Kidney epithelial cell (primary cell): ENCODE measurements at regions not wholly inside any gene's neighbourhood (a gene's known extent, or its start where the extent isn't known, plus 50 kb on each side); places are given as distances from the start of the nearest gene placed in this dataset.

ENCODE experiments used
- DNase-seq: peaks from one replicate; pipeline ENCODE4 v3.0.0-alpha.2; 2010; ENCODE audit warnings: low read depth
- H3K27me3 ChIP-seq: 2 replicates; pipeline ENCODE4 v1.6.0; 2011; ENCODE audit warnings: low read length; ENCODE audit not compliant: control insufficient read depth, insufficient read depth
- H3K36me3 ChIP-seq: 2 replicates; pipeline ENCODE4 v1.5.1; 2011; ENCODE audit warnings: low read length; ENCODE audit not compliant: control insufficient read depth, insufficient read depth
- H3K4me3 ChIP-seq: 2 replicates; pipeline ENCODE4 v1.5.1; 2011; ENCODE audit warnings: low read depth, mild to moderate bottlenecking, control low read depth, low read length
- TF ChIP-seq, protein P1 (sequence below): IDR thresholded peaks from 2 replicates; pipeline ENCODE4 v1.5.1; 2011; ENCODE audit warnings: mild to moderate bottlenecking, moderate library complexity, low read length, control low read depth, inconsistent platforms; ENCODE audit not compliant: insufficient read depth, poor library complexity, severe bottlenecking

- DNase-seq = no peak
- H3K4me3 ChIP-seq = no peak overlapping the region
- TF ChIP-seq, protein P1, sequence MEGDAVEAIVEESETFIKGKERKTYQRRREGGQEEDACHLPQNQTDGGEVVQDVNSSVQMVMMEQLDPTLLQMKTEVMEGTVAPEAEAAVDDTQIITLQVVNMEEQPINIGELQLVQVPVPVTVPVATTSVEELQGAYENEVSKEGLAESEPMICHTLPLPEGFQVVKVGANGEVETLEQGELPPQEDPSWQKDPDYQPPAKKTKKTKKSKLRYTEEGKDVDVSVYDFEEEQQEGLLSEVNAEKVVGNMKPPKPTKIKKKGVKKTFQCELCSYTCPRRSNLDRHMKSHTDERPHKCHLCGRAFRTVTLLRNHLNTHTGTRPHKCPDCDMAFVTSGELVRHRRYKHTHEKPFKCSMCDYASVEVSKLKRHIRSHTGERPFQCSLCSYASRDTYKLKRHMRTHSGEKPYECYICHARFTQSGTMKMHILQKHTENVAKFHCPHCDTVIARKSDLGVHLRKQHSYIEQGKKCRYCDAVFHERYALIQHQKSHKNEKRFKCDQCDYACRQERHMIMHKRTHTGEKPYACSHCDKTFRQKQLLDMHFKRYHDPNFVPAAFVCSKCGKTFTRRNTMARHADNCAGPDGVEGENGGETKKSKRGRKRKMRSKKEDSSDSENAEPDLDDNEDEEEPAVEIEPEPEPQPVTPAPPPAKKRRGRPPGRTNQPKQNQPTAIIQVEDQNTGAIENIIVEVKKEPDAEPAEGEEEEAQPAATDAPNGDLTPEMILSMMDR = no peak
- no peaks in the 10 kb centered on the region for H3K27me3 ChIP-seq
- H3K36me3 ChIP-seq = no peaks in the 10 kb centered on the region
Observed at GRCh38 chrX:79645749-79646148, 278.6 kb upstream of the ITM2A start.

- Histone ChIP-seq H3K36me3 (no peaks in the 10 kb centered on the region), H3K4me3 (no peak overlapping the region), H3K27me3 (no peaks in the 10 kb centered on the region)
- no peak for DNase-seq
- TF ChIP-seq, protein P1 = no peak
Observed at GRCh38 chrX:79631526-79631925, 264.4 kb upstream of the ITM2A start.

DNA sequence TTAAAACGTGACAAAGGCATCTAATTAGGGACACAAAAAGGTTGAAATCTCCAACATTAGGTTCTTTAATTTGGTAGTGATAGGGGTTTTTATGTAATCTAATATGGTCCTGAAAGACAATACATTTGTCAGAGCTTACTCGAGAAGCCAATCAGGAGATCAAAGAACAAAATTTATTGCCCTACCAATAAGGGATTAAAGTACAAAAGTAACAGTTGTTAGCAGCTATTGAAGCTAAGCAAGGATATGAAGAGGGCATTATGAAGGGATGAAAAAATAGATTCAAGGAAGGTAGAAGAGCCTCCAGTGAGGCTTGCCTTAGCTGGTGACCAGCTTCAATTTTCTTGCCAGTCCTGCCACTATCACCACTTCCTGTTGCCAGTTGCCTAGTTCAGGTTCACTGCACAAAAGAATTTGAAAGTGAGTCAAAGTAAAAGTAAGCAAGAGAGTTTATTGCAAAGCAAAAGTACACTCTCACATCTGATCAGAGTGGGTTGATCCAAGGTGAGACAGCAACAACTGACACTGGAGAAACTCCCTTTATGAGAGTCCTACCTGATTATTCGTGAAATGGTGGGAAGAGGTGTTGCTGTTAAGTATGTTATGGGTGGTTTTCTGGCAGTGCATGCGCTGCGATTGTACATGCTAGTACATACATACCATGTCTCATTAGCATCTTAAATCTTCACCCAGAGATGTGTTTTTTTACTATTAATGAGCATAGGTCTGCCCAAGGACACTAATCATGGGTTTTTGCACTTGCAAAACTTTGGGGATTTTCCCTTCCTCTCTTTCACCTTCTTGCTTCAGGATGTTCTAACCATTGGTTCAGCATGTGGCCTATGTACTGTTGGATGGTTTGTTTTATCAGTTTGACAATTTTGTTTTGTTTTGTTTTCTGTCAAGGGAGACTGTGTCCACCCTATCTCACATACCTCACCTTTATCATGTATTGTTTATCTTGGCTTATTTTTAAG, 263.2 kb upstream of the ITM2A start:
- no peak overlapping the region for H3K4me3 ChIP-seq
- no peaks in the 10 kb centered on the region for H3K36me3 ChIP-seq
- DNase-seq = no peak
- TF ChIP-seq, protein P1 = no peak
- no peaks in the 10 kb centered on the region for H3K27me3 ChIP-seq

DNA sequence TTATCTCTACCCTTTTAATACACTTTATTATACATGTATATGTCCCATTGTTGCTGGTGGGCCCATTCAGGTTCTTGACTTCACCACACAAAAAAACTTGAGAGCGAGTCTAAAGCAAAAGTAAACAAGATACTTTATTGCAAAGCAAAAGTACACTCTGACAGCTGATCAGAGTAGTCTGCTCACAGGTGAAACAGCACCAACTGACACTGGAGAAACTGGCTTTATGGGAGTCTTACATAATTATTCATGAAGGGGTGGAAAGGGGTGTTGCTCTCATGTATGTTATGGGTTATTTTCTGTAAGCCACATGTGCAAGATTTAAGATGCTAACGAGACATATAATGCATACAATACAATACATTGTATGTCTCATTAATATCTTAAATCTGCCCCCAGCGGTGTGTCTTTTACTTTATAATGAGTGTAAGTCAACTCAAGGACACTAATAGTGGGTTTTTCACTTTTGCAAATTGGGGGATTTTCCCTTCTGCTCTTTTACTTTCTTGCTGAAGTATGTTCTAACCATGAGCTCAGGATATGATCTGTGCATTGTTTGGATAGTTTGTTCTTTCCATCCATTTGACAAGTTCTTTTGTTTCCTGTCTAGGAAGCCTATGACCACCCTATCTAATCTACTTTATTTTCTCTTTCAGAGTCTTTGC, 256.1 kb upstream of the ITM2A start:
- Histone ChIP-seq H3K36me3 (no peaks in the 10 kb centered on the region), H3K27me3 (no peaks in the 10 kb centered on the region), H3K4me3 (no peak overlapping the region)
- no peak for DNase-seq
- TF ChIP-seq, protein P1 = no peak

- no peaks in the 10 kb centered on the region for H3K27me3 ChIP-seq
- no peaks in the 10 kb centered on the region for H3K36me3 ChIP-seq
- H3K4me3 ChIP-seq = no peak overlapping the region
- DNase-seq = no peak
- TF ChIP-seq, protein P1 = no peak
Observed at GRCh38 chrX:79618280-79618679, 251.1 kb upstream of the ITM2A start.
